ENCODE measurements at regions not wholly inside any gene's neighbourhood (a gene's known extent, or its start where the extent isn't known, plus 50 kb on each side); places are given as distances from the start of the nearest gene placed in this dataset.

DNA sequence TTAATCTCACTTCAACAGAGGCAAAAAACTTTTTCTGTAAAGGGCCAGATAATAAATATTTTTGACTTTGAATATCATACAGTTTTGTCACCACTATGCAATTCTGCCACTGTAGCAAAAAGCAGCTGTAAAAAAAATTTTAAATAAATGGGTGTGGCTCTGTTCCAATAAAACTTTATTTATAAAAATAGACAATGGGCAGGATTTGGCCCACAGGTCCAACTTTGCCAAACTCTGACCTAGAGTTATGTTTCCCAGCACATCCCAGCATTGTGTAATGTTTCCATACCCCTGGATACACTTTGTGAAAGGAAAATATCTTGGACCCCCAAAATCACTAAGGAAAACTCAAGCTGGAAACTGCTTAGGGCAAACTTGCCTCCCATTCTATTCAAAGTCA is 94.9 kb upstream of the USP38 start:
- DNase-seq (ENCODE audit: low spot score, unreplicated experiment) = no peak
- peaks cover 2% of the 10 kb centered on the region for H3K4me1 Mint-ChIP-seq (ENCODE audit: low read depth)
- H3K36me3 Mint-ChIP-seq (ENCODE audit: insufficient read depth) = no peaks in the 10 kb centered on the region
- H3K9me3 Mint-ChIP-seq (ENCODE audit: low read depth) = peaks cover 15% of the 10 kb centered on the region
- TF ChIP-seq, protein P1, sequence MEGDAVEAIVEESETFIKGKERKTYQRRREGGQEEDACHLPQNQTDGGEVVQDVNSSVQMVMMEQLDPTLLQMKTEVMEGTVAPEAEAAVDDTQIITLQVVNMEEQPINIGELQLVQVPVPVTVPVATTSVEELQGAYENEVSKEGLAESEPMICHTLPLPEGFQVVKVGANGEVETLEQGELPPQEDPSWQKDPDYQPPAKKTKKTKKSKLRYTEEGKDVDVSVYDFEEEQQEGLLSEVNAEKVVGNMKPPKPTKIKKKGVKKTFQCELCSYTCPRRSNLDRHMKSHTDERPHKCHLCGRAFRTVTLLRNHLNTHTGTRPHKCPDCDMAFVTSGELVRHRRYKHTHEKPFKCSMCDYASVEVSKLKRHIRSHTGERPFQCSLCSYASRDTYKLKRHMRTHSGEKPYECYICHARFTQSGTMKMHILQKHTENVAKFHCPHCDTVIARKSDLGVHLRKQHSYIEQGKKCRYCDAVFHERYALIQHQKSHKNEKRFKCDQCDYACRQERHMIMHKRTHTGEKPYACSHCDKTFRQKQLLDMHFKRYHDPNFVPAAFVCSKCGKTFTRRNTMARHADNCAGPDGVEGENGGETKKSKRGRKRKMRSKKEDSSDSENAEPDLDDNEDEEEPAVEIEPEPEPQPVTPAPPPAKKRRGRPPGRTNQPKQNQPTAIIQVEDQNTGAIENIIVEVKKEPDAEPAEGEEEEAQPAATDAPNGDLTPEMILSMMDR (IDR thresholded peaks at IDR 0.05; ENCODE audit: unreplicated experiment) = no peak
- no peak overlapping the region for H3K27ac Mint-ChIP-seq
- no peak overlapping the region for H3K4me3 Mint-ChIP-seq (ENCODE audit: low read depth)
- no peaks in the 10 kb centered on the region for H3K27me3 Mint-ChIP-seq

DNA sequence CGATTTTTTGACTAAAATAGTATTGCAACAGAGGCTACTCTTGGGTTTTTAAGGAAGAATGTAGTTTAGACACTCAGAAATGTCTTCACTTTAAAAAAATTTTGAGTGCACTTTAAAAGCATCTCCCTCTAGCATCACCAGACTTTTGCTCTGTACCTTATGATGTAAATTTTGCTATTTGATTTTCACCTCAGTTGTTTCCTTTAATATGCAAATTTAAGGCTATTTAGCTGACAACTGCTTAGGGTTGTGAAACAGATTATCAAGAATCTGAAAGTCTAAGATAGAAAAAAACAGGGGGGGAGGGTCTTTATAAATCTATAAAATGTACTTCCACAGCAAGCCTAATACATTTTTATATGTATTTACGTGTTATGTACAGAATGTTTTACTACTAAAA is 92.9 kb upstream of the USP38 start:
- TF ChIP-seq, protein P1 (IDR thresholded peaks at IDR 0.05; ENCODE audit: unreplicated experiment) = no peak
- no peak for DNase-seq (ENCODE audit: low spot score, unreplicated experiment)
- no peaks in the 10 kb centered on the region for H3K27me3 Mint-ChIP-seq
- H3K9me3 Mint-ChIP-seq (ENCODE audit: low read depth) = peaks cover 17% of the 10 kb centered on the region
- no peak overlapping the region for H3K4me3 Mint-ChIP-seq (ENCODE audit: low read depth)
- no peaks in the 10 kb centered on the region for H3K4me1 Mint-ChIP-seq (ENCODE audit: low read depth)
- no peak overlapping the region for H3K27ac Mint-ChIP-seq
- H3K36me3 Mint-ChIP-seq (ENCODE audit: insufficient read depth) = no peaks in the 10 kb centered on the region

DNA sequence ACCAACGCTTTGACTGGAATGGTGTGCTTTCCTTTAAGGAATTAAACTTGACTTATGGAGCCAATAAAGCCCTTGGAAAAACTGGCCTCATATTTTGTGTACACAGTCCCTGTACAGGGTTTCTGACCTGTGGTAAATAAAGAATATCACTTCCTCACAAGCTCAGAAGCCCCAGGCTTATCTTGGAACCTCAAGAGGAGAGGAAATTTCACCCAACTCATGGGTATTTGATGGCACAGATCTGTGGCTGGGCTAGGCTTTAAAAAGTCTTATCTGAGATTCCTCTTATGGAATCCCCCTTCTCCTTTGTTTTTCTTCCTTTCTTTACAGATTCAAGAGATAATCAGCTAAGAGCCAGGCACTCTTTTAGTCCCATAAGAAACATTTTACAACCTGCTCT is 89.3 kb upstream of the USP38 start:
- no peaks in the 10 kb centered on the region for H3K36me3 Mint-ChIP-seq (ENCODE audit: insufficient read depth)
- H3K27ac Mint-ChIP-seq = no peak overlapping the region
- no peaks in the 10 kb centered on the region for H3K4me1 Mint-ChIP-seq (ENCODE audit: low read depth)
- TF ChIP-seq, protein P1 (IDR thresholded peaks at IDR 0.05; ENCODE audit: unreplicated experiment) = no peak
- no peak for DNase-seq (ENCODE audit: low spot score, unreplicated experiment)
- H3K27me3 Mint-ChIP-seq = no peaks in the 10 kb centered on the region
- H3K4me3 Mint-ChIP-seq (ENCODE audit: low read depth) = no peak overlapping the region
- peaks cover 11% of the 10 kb centered on the region for H3K9me3 Mint-ChIP-seq (ENCODE audit: low read depth)

DNA sequence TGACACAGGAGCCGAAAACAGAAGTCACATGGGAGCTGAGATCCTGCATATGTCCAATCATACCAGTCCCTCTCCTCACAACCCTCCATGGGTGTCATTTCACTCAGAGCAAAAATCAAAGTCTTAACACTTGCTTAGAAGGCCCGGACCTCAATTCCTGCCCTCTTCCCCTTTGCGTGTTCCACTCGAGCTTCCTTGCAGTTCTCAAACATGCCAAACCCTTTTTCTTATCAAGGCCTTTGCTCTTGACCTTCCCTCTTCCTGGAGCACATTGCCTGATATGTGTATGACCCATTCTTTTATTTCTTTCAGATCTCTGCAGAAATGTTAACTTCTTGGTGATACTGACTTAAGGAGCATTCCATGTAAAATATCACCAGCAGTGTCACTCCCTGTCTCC is 87.0 kb upstream of the USP38 start:
- Mint-ChIP-seq H3K4me3 (ENCODE audit: low read depth) (no peak overlapping the region), H3K9me3 (ENCODE audit: low read depth) (peaks cover 3% of the 10 kb centered on the region), H3K36me3 (ENCODE audit: insufficient read depth) (no peaks in the 10 kb centered on the region), H3K27me3 (no peaks in the 10 kb centered on the region), H3K27ac (no peak overlapping the region), H3K4me1 (ENCODE audit: low read depth) (no peaks in the 10 kb centered on the region)
- TF ChIP-seq, protein P1 (IDR thresholded peaks at IDR 0.05; ENCODE audit: unreplicated experiment) = no peak
- DNase-seq (ENCODE audit: low spot score, unreplicated experiment) = no peak

DNA sequence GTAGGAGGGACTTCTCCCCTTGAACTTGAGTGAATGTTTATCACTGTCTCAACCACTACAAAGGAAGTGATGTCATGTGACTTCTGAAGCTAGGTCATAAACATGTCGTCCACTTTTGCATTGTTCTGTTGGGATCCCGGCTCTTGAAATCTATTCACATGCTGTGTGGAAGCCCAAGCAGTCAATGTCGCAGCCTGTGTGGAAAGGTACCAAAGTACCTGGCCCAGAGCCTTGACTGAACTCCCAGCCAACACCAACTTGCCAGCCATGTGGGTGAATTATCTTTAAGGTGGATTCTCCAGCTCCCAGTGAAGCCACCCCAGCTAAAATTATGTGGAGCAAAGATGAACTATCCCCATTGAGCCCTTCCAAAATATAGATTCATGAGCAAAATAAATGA is 85.0 kb upstream of the USP38 start:
- H3K27me3 Mint-ChIP-seq = no peaks in the 10 kb centered on the region
- no peaks in the 10 kb centered on the region for H3K36me3 Mint-ChIP-seq (ENCODE audit: insufficient read depth)
- H3K4me3 Mint-ChIP-seq (ENCODE audit: low read depth) = no peak overlapping the region
- no peak overlapping the region for H3K27ac Mint-ChIP-seq
- DNase-seq (ENCODE audit: low spot score, unreplicated experiment) = no peak
- H3K9me3 Mint-ChIP-seq (ENCODE audit: low read depth) = peaks cover 3% of the 10 kb centered on the region
- TF ChIP-seq, protein P1 (IDR thresholded peaks at IDR 0.05; ENCODE audit: unreplicated experiment) = no peak
- H3K4me1 Mint-ChIP-seq (ENCODE audit: low read depth) = no peaks in the 10 kb centered on the region
